Neutrophil (primary cell): ENCODE measurements at regions not wholly inside any gene's neighbourhood (a gene's known extent, or its start where the extent isn't known, plus 50 kb on each side); places are given as distances from the start of the nearest gene placed in this dataset.

Experiments
- H3K27ac ChIP-seq: fragments of 200-600 bp; sonication (generic); 2 replicates; pipeline ENCODE4 v1.5.1; 2016; ENCODE audit warnings: mild to moderate bottlenecking, moderate library complexity
- H3K27me3 ChIP-seq: fragments of 200-600 bp; sonication (generic); 2 replicates; pipeline ENCODE4 v1.6.0; 2016; ENCODE audit warnings: mild to moderate bottlenecking
- H3K36me3 ChIP-seq: fragments of 200-600 bp; sonication (generic); 2 replicates; pipeline ENCODE4 v1.5.1; 2017
- H3K4me1 ChIP-seq, 2 experiments: fragments of 200-600 bp in 1 of 2; sonication (generic) in 1 of 2; 1 replicate in 1 of 2; 2 replicates in 1 of 2; pipeline versions ENCODE4 v1.5.1 to v1.6.1; 2013 to 2016; ENCODE audit warnings: low read depth in 1 of 2, low read length in 1 of 2, mild to moderate bottlenecking in 1 of 2, moderate library complexity in 1 of 2; ENCODE audit not compliant: control insufficient read depth in 1 of 2, insufficient read depth in 1 of 2
- H3K4me3 ChIP-seq, 2 experiments: fragments of 200-600 bp in 1 of 2; sonication (generic) in 1 of 2; 1 replicate in 1 of 2; 2 replicates in 1 of 2; pipeline ENCODE4 v1.5.1; 2013 to 2016; ENCODE audit warnings: low read depth in 1 of 2, low read length in 1 of 2, mild to moderate bottlenecking in 1 of 2, moderate library complexity in 1 of 2
- H3K9me3 ChIP-seq: fragments of 200-600 bp; sonication (generic); 2 replicates; pipeline ENCODE4 v1.5.1; 2016
- CTCF ChIP-seq: fragments of 200-600 bp; sonication (generic); IDR thresholded peaks from 2 replicates; pipeline ENCODE4 v1.5.1; 2016; ENCODE audit warnings: antibody characterized with exemption

- H3K36me3 ChIP-seq, result no peaks in the 10 kb centered on the region
- no peak for TF ChIP-seq CTCF
- H3K9me3 ChIP-seq, result no peaks in the 10 kb centered on the region
- H3K27ac ChIP-seq, result no peak overlapping the region
- peaks cover 26 to 28% of the 10 kb centered on the region in 2 experiments for H3K4me1 ChIP-seq
- H3K27me3 ChIP-seq, result peaks cover 7% of the 10 kb centered on the region
- no peak overlapping the region for H3K4me3 ChIP-seq
These were observed 93.3 kb upstream of the MAML3 start for GRCh38 chr4:140247237-140247636.

- Histone ChIP-seq H3K9me3 (no peaks in the 10 kb centered on the region), H3K36me3 (no peaks in the 10 kb centered on the region), H3K27ac (no peak overlapping the region), H3K27me3 (no peaks in the 10 kb centered on the region), H3K4me3 (no peak overlapping the region), H3K4me1 (peaks cover 20% of the 10 kb centered on the region in 2 experiments)
- no peak for TF ChIP-seq CTCF
These were observed 92.2 kb upstream of the MAML3 start for GRCh38 chr4:140246216-140246615.

GRCh38 chr4:140244328-140244727 lies 90.3 kb upstream of the MAML3 start:
- peaks cover 16% of the 10 kb centered on the region in 2 experiments for H3K4me1 ChIP-seq
- H3K36me3 ChIP-seq, result no peaks in the 10 kb centered on the region
- H3K27ac ChIP-seq, result no peak overlapping the region
- no peaks in the 10 kb centered on the region for H3K9me3 ChIP-seq
- TF ChIP-seq CTCF, result no peak
- no peak overlapping the region for H3K4me3 ChIP-seq
- no peaks in the 10 kb centered on the region for H3K27me3 ChIP-seq

- H3K27ac ChIP-seq, result peak overlapping the region; percentile 44
These were observed 89.3 kb upstream of the MAML3 start for GRCh38 chr4:140243278-140243753.

GRCh38 chr4:140242357-140243277 lies 88.6 kb upstream of the MAML3 start:
- Histone ChIP-seq H3K4me3 (peak overlapping the region; percentile 17 to 23), H3K4me1 (peaks cover 18 to 22% of the 10 kb centered on the region in 2 experiments), H3K27ac (peak overlapping the region; percentile 44), H3K36me3 (no peaks in the 10 kb centered on the region), H3K9me3 (no peaks in the 10 kb centered on the region), H3K27me3 (no peaks in the 10 kb centered on the region)
- TF ChIP-seq CTCF, result no peak

More at GRCh38 chr4:140243278-140243753, 89.3 kb upstream of the MAML3 start:
- Histone ChIP-seq H3K9me3 (no peaks in the 10 kb centered on the region), H3K27me3 (no peaks in the 10 kb centered on the region), H3K36me3 (no peaks in the 10 kb centered on the region), H3K4me3 (peak overlapping the region; percentile 17 to 23), H3K4me1 (peaks cover 16% of the 10 kb centered on the region in 2 experiments)
- no peak for TF ChIP-seq CTCF
